ENCODE measurements at regions not wholly inside any gene's neighbourhood (a gene's known extent, or its start where the extent isn't known, plus 50 kb on each side); places are given as distances from the start of the nearest gene placed in this dataset.

DNA sequence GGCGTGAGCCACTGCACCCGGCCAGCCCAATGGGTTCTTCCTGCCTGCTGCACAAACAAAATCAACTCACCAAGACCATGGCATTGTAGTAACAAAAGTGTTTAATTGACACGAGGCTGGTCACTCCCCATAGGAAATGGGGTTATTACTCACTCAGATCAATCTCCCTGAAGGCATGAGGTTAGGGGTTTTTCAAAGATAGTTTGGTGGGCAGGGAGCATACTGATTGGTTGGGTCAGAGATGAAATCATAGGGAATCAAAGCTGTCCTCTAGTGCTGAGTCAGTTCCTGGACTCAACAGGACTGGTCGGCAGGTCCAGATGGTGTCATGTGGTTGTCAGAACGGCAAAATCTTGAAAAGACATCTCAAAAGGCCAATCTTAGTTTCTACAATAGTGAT lies 122.1 kb downstream of the TMEM17 start:
- intact Hi-C loops (cut with micrococcal nuclease; ENCODE audit: unreplicated experiment), result no loop called here
- Histone ChIP-seq H3K9me3 (peaks cover 11% of the 10 kb centered on the region; the same call in 1 of the 2 replicates), H3K27me3 (replicated peaks; ENCODE audit: control insufficient read depth, insufficient read depth, low read length) (no peaks in the 10 kb centered on the region), H3K4me3 (ENCODE audit: low read depth, low read length) (no peak overlapping the region), H3K36me3 (ENCODE audit: control insufficient read depth, insufficient read depth, low read length) (no peaks in the 10 kb centered on the region), H3K4me1 (peaks cover 21% of the 10 kb centered on the region)
- CTCF ChIA-PET, result no interaction called here
- BruUV-seq (replicated peaks), result no TSS peak
- POLR2A ChIA-PET, result no interaction called here
- Mint-ChIP-seq H3K27me3 (ENCODE audit: insufficient read depth, unreplicated experiment) (no peaks in the 10 kb centered on the region), H3K27ac (ENCODE audit: unreplicated experiment) (no peak overlapping the region), H3K36me3 (ENCODE audit: insufficient read depth, unreplicated experiment) (no peaks in the 10 kb centered on the region), H3K4me1 (ENCODE audit: low read depth, unreplicated experiment) (peaks cover 11% of the 10 kb centered on the region), H3K4me3 (ENCODE audit: unreplicated experiment) (no peak overlapping the region), H3K9me3 (ENCODE audit: unreplicated experiment) (peaks cover 12% of the 10 kb centered on the region)
- DNase-seq, result no peak
- TF ChIP-seq, protein P1, sequence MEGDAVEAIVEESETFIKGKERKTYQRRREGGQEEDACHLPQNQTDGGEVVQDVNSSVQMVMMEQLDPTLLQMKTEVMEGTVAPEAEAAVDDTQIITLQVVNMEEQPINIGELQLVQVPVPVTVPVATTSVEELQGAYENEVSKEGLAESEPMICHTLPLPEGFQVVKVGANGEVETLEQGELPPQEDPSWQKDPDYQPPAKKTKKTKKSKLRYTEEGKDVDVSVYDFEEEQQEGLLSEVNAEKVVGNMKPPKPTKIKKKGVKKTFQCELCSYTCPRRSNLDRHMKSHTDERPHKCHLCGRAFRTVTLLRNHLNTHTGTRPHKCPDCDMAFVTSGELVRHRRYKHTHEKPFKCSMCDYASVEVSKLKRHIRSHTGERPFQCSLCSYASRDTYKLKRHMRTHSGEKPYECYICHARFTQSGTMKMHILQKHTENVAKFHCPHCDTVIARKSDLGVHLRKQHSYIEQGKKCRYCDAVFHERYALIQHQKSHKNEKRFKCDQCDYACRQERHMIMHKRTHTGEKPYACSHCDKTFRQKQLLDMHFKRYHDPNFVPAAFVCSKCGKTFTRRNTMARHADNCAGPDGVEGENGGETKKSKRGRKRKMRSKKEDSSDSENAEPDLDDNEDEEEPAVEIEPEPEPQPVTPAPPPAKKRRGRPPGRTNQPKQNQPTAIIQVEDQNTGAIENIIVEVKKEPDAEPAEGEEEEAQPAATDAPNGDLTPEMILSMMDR (IDR thresholded peaks at IDR 0.05; ENCODE audit: insufficient read depth in 1 of 2, low read depth in 1 of 2, low read length in 1 of 2, severe bottlenecking in 1 of 2, unreplicated experiment in 1 of 2), result no peak

DNA sequence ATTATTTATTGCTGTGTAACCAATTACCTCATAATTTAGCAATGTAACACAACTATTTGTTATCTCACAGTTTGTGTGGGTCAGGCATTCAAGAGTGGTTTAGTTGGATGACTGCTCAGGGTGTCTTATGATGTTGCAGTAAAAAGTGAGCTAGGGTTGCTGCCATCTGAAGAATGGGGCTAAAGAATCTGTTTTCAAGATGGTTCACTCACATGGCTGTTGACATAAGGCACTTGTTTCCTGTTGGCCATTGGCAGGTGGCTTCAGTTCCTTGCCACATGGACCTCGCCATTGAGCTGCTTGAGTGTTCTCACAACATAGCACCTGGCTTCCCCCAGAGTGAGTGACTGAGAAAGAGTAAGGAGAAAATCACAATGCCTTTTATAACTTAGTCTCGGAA lies 123.2 kb downstream of the TMEM17 start:
- no peak overlapping the region for H3K4me3 ChIP-seq (ENCODE audit: low read depth, low read length)
- BruUV-seq (replicated peaks), result no TSS peak
- Mint-ChIP-seq H3K9me3 (ENCODE audit: unreplicated experiment) (peaks cover 20% of the 10 kb centered on the region), H3K4me1 (ENCODE audit: low read depth, unreplicated experiment) (peaks cover 11% of the 10 kb centered on the region), H3K27me3 (ENCODE audit: insufficient read depth, unreplicated experiment) (no peaks in the 10 kb centered on the region), H3K36me3 (ENCODE audit: insufficient read depth, unreplicated experiment) (no peaks in the 10 kb centered on the region), H3K4me3 (ENCODE audit: unreplicated experiment) (no peak overlapping the region), H3K27ac (ENCODE audit: unreplicated experiment) (peak overlapping the region; percentile 36)
- H3K36me3 ChIP-seq (ENCODE audit: control insufficient read depth, insufficient read depth, low read length), result no peaks in the 10 kb centered on the region
- TF ChIP-seq, protein P1 (IDR thresholded peaks at IDR 0.05; ENCODE audit: insufficient read depth in 1 of 2, low read depth in 1 of 2, low read length in 1 of 2, severe bottlenecking in 1 of 2, unreplicated experiment in 1 of 2), result no peak
- ChIA-PET CTCF (no interaction called here), POLR2A (no interaction called here)
- intact Hi-C loops (cut with micrococcal nuclease; ENCODE audit: unreplicated experiment), result loop anchor here (1.0 kb wide), 1 partner anchor 29 kb away; no protein-coding TSS in a partner anchor
- H3K4me1 ChIP-seq, result peaks cover 21% of the 10 kb centered on the region
- no peaks in the 10 kb centered on the region for H3K27me3 ChIP-seq (replicated peaks; ENCODE audit: control insufficient read depth, insufficient read depth, low read length)
- no peak for DNase-seq
- peaks cover 11% of the 10 kb centered on the region; the same call in 1 of the 2 replicates for H3K9me3 ChIP-seq

DNA sequence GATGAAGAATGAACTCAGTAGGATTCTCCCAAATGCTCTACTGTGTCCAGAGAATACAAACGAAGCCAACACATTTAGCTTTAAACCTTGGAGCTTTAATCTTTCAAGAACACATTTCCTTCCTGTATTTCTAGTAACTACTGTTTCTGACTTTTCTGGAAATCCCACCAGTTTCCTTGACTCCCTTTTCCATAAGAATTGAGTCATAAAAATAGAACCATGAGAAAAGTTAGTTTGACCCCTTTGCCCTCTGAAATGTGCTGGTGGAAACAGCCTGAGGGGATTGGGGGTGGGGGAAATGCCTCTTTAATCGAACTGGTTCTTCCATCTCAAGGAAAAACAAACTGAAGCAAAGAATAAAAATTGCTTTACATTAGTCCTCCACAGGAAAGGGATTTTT lies 123.9 kb downstream of the TMEM17 start:
- TF ChIP-seq, protein P1 (IDR thresholded peaks at IDR 0.05; ENCODE audit: insufficient read depth in 1 of 2, low read depth in 1 of 2, low read length in 1 of 2, severe bottlenecking in 1 of 2, unreplicated experiment in 1 of 2), result no peak
- Mint-ChIP-seq H3K27me3 (ENCODE audit: insufficient read depth, unreplicated experiment) (no peaks in the 10 kb centered on the region), H3K36me3 (ENCODE audit: insufficient read depth, unreplicated experiment) (peaks cover 4% of the 10 kb centered on the region), H3K27ac (ENCODE audit: unreplicated experiment) (peak overlapping the region; percentile 36), H3K4me1 (ENCODE audit: low read depth, unreplicated experiment) (peaks cover 11% of the 10 kb centered on the region), H3K4me3 (ENCODE audit: unreplicated experiment) (no peak overlapping the region), H3K9me3 (ENCODE audit: unreplicated experiment) (peaks cover 26% of the 10 kb centered on the region)
- POLR2A ChIA-PET, result no interaction called here
- CTCF ChIA-PET, result no interaction called here
- no TSS peak for BruUV-seq (replicated peaks)
- Histone ChIP-seq H3K9me3 (peaks cover 11% of the 10 kb centered on the region; the same call in 1 of the 2 replicates), H3K4me3 (ENCODE audit: low read depth, low read length) (no peak overlapping the region), H3K27me3 (replicated peaks; ENCODE audit: control insufficient read depth, insufficient read depth, low read length) (no peaks in the 10 kb centered on the region), H3K4me1 (peaks cover 21% of the 10 kb centered on the region), H3K36me3 (ENCODE audit: control insufficient read depth, insufficient read depth, low read length) (no peaks in the 10 kb centered on the region)
- intact Hi-C loops (cut with micrococcal nuclease; ENCODE audit: unreplicated experiment), result loop anchor here (1.0 kb wide), 1 partner anchor 29 kb away; no protein-coding TSS in a partner anchor
- DNase-seq, result peak; percentile 56 to 62
